ENCODE measurements at regions not wholly inside any gene's neighbourhood (a gene's known extent, or its start where the extent isn't known, plus 50 kb on each side); places are given as distances from the start of the nearest gene placed in this dataset.

GRCh38 chr6:148273962-148274752 lies 68.5 kb upstream of the SASH1 start:
- Histone ChIP-seq H2AK9ac (replicated peaks; ENCODE audit: low read depth, low read length, poor library complexity) (no peak overlapping the region), H3K9me3 (ENCODE audit: control insufficient read depth, insufficient read depth, low read length) (no peaks in the 10 kb centered on the region), H3K79me1 (ENCODE audit: low read depth in 1 of 2, low read length in 2 of 2) (peaks cover 13 to 33% of the 10 kb centered on the region in 2 experiments; a peak in 3 of 4 replicates), H3K27ac (ENCODE audit: insufficient read depth, low read length) (no peak overlapping the region), H3K4me1 (ENCODE audit: control insufficient read depth, insufficient read depth, low read length) (peaks cover 10% of the 10 kb centered on the region), H3K9me1 (ENCODE audit: insufficient read depth, low read length) (peaks cover 5% of the 10 kb centered on the region; the same call in 1 of the 2 replicates), H4K8ac (ENCODE audit: low read depth in 2 of 2, low read length in 2 of 2) (peak overlapping the region; percentile 25 to 83; a peak in 3 of 4 replicates), H3K4me3 (ENCODE audit: insufficient read depth, low read depth, low read length) (no peak overlapping the region), H2BK15ac (ENCODE audit: low read depth, low read length) (peak overlapping the region; percentile 33), H2BK5ac (ENCODE audit: low read depth, low read length, poor library complexity, severe bottlenecking) (peak overlapping the region; percentile 60), H3K56ac (ENCODE audit: extremely low read depth, insufficient read depth, low read length) (peak overlapping the region; percentile 24; the same call in 1 of the 2 replicates), H3K4me2 (ENCODE audit: low read depth, low read length) (no peak overlapping the region), H2BK120ac (ENCODE audit: low read depth, low read length) (peak overlapping the region; percentile 53), H3K14ac (replicated peaks; ENCODE audit: low read depth, low read length) (peak overlapping the region; percentile 85), H2AFZ (replicated peaks; ENCODE audit: low read length, poor library complexity) (peak overlapping the region; percentile 38), H4K20me1 (ENCODE audit: insufficient read depth, low read length) (no peaks in the 10 kb centered on the region), H4K91ac (ENCODE audit: insufficient read depth, low read depth, low read length) (peak overlapping the region; percentile 41), H3K23ac (ENCODE audit: low read depth, low read length) (peak overlapping the region; percentile 50; the same call in 1 of the 2 replicates), H2AK5ac (ENCODE audit: low read depth, low read length) (peak overlapping the region; percentile 41), H3K36me3 (ENCODE audit: control insufficient read depth, insufficient read depth, low read length) (no peaks in the 10 kb centered on the region), H4K5ac (ENCODE audit: low read depth, low read length) (peak overlapping the region; percentile 61; the same call in 1 of the 2 replicates), H3K4ac (ENCODE audit: low read depth, low read length) (peak overlapping the region; percentile 91), H3K18ac (ENCODE audit: low read depth, low read length) (peak overlapping the region; percentile 71), H3K9ac (ENCODE audit: low read depth, low read length) (no peak overlapping the region), H2BK20ac (ENCODE audit: low read depth, low read length) (peak overlapping the region; percentile 54), H3K27me3 (ENCODE audit: control insufficient read depth, insufficient read depth, low read length) (no peaks in the 10 kb centered on the region)
- ChIA-PET CTCF (interaction anchor here (0.6 kb wide), 1 partner anchor 173 kb away, joined by 3 read pairs; no protein-coding TSS in a partner anchor), POLR2A (ENCODE audit: unreplicated experiment) (no interaction called here)
- dilution Hi-C loops (cut with HindIII; ENCODE audit: low sequenced_read_pairs, unreplicated experiment) (no loop called here), intact Hi-C loops (cut with micrococcal nuclease) (loop anchor here (5.0 kb wide), 2 partner anchors 68 to 248 kb away; partner anchors contain the start of gene SASH1), in situ Hi-C loops (cut with MboI; ENCODE audit: low sequenced_read_pairs) (no loop called here)
- WGBS, 2 experiments (ENCODE audit: extremely low coverage in 2 of 2, insufficient read length in 1 of 2) = 83% methylated on average over 1 of the region's 5 CpGs; no CpG with 5 or more reads in 1 of the 2 experiments
- DNase-seq = peak; percentile 33
- TF ChIP-seq MAFK (IDR thresholded peaks at IDR 0.05; ENCODE audit: low read depth, low read length) = peak; percentile 84
- no peak for TF ChIP-seq CHD1 (IDR thresholded peaks at IDR 0.05; ENCODE audit: low read depth, low read length)
- TF ChIP-seq RCOR1 (IDR thresholded peaks at IDR 0.05; ENCODE audit: insufficient replicate concordance, low read length) = no peak
- no peak for TF ChIP-seq MAZ (IDR thresholded peaks at IDR 0.05; ENCODE audit: borderline replicate concordance, low read depth, low read length)
- no peak for TF ChIP-seq BHLHE40 (IDR thresholded peaks at IDR 0.05; ENCODE audit: low read depth, low read length)
- no peak for TF ChIP-seq NFE2L2 (IDR thresholded peaks at IDR 0.05; ENCODE audit: low read depth, low read length)
- TF ChIP-seq USF2 (IDR thresholded peaks at IDR 0.05; ENCODE audit: low read depth, low read length) = no peak
- 0 out of 2 replicates have a peak, but pooled peaks have one; percentile 12 for TF ChIP-seq CTCF (conservative IDR thresholded peaks at IDR 0.05; ENCODE audit: low read depth, low read length)
- TF ChIP-seq RFX5 (IDR thresholded peaks at IDR 0.05; ENCODE audit: low read depth, low read length) = no peak
- no peak for TF ChIP-seq RAD21 (IDR thresholded peaks at IDR 0.05; ENCODE audit: low read length)
- no peak for ATAC-seq (ENCODE audit: low read depth)
- no TSS peak for BruUV-seq (replicated peaks)

Data from IMR-90 (cell line).